Stomach (tissue), 4 donors: ENCODE measurements at regions not wholly inside any gene's neighbourhood (a gene's known extent, or its start where the extent isn't known, plus 50 kb on each side); places are given as distances from the start of the nearest gene placed in this dataset.

Experiments used
- POLR2A ChIP-seq, 4 donors: fragments of 450-650 bp; IDR thresholded peaks; one replicate each; pipeline ENCODE4 v1.6.1; 2016; ENCODE audit warnings: antibody characterized with exemption in 4 of 4, control low read depth in 2 of 4, mild to moderate bottlenecking in 1 of 4, moderate library complexity in 1 of 4
- POLR2AphosphoS5 ChIP-seq, 3 donors: sonication (generic); formaldehyde crosslinking; IDR thresholded peaks; one replicate each; pipeline ENCODE4 v1.6.1; 2016; ENCODE audit warnings: antibody characterized with exemption in 3 of 3

- no peak for TF ChIP-seq POLR2AphosphoS5 (IDR thresholded peaks at IDR 0.05)
- TF ChIP-seq POLR2A (IDR thresholded peaks at IDR 0.05) = no peak
Observed at GRCh38 chr10:108346066-108346465, 1181.6 kb upstream of the SORCS1 start.
